ACC112 (cell line): ENCODE measurements at regions not wholly inside any gene's neighbourhood (a gene's known extent, or its start where the extent isn't known, plus 50 kb on each side); places are given as distances from the start of the nearest gene placed in this dataset.

Source experiments
- H2AFZ ChIP-seq: fragments of 200-600 bp; sonication (generic); one replicate; pipeline ENCODE4 v1.6.0; 2017; ENCODE audit warnings: antibody characterized with exemption, low read length; ENCODE audit not compliant: unreplicated experiment
- H3K27ac ChIP-seq: fragments of 200-600 bp; sonication (generic); 2 replicates; pipeline ENCODE4 v1.5.1; 2014; ENCODE audit warnings: low read depth, mild to moderate bottlenecking, antibody characterized with exemption, low read length, moderate library complexity
- H3K27me3 ChIP-seq: fragments of 200-600 bp; sonication (generic); 2 replicates; pipeline ENCODE4 v1.6.1; 2014; ENCODE audit warnings: mild to moderate bottlenecking, antibody characterized with exemption, low read length, moderate library complexity, mixed read lengths; ENCODE audit not compliant: insufficient read depth
- H3K36me3 ChIP-seq: fragments of 200-600 bp; sonication (generic); 2 replicates; pipeline ENCODE4 v1.6.1; 2016; ENCODE audit warnings: mild to moderate bottlenecking, antibody characterized with exemption, low read length, moderate library complexity, mixed read lengths; ENCODE audit not compliant: insufficient read depth
- H3K4me1 ChIP-seq: fragments of 200-600 bp; sonication (generic); one replicate; pipeline ENCODE4 v1.6.1; 2016; ENCODE audit warnings: low read length, mixed read lengths; ENCODE audit not compliant: insufficient read depth, unreplicated experiment, control insufficient read depth
- H3K4me3 ChIP-seq: fragments of 200-600 bp; sonication (generic); 2 replicates; pipeline ENCODE4 v1.5.1; 2014; ENCODE audit warnings: mild to moderate bottlenecking, low read depth, low read length
- H3K79me2 ChIP-seq: fragments of 200-600 bp; sonication (generic); one replicate; pipeline ENCODE4 v1.6.0; 2016; ENCODE audit warnings: low read length; ENCODE audit not compliant: control insufficient read depth, unreplicated experiment, insufficient read depth

DNA sequence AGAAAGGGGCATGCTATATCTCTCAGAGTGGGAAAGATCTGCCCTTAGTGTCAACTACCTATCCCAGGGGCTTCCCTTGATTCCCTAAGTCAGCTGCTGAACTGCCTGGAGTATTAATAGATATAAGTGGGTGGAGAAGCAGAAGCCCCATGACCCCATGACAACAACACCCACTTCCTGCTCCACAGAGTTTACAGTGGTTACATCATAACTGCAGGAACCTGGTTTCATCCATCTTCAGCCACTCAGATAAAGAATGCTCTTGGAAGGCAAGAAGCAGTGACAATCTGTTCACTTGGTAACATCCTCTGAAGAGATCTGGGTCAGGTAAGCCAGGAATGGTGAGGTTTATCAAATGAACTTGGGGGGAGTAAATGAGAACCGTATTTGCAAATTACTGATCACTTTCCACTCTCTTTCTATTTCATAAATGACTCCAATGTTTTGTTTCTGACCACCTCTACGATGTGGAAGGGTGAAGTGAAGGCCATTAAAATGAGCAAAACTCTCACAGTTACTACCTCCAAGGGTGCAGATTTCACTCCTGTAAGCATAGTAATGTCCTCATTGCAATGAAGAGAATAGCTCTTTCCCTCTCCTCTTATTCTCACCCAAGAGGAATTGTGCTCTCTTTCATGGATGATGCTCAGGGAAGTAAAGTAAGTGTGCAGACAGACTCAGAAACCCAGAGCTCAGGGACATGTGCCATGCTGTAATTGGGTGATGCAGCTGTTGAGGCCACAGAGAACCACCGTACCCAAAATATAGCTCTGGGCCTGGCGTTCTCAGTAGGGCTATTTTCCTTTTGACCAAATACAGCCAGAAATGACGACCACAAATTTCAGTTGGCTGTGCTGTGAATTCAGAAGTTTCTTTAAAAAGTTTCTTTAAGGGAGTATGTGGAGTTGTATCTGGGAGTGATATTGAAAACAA is 192.8 kb upstream of the APCDD1 start:
- peaks cover 11% of the 10 kb centered on the region for H3K4me1 ChIP-seq
- H2AFZ ChIP-seq, result no peak overlapping the region
- no peaks in the 10 kb centered on the region for H3K36me3 ChIP-seq
- no peaks in the 10 kb centered on the region for H3K27me3 ChIP-seq
- H3K4me3 ChIP-seq, result no peak overlapping the region
- H3K79me2 ChIP-seq, result no peaks in the 10 kb centered on the region
- no peak overlapping the region for H3K27ac ChIP-seq

DNA sequence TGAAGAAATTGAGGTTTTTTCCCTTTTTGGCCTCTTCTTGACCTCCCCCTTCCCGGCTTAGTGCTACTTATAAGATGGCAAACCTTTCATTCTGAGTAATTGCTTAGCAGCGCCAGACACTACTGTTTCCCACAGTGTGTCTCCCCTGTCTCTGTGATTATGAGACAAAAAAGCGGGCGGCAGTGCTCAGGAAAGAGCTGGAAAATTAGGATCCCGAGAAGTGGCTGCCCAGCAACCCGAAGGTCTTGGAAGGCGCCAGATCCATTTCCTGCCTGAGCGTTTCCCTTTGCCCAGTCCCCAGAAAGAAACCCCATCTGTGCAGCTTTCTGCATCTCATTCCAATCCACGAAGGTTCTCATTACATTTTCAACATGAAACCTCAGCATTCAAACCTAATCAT is 191.9 kb upstream of the APCDD1 start:
- no peak overlapping the region for H3K27ac ChIP-seq
- H3K4me3 ChIP-seq, result no peak overlapping the region
- H3K27me3 ChIP-seq, result no peaks in the 10 kb centered on the region
- no peaks in the 10 kb centered on the region for H3K36me3 ChIP-seq
- no peaks in the 10 kb centered on the region for H3K79me2 ChIP-seq
- H2AFZ ChIP-seq, result no peak overlapping the region
- peaks cover 11% of the 10 kb centered on the region for H3K4me1 ChIP-seq

DNA sequence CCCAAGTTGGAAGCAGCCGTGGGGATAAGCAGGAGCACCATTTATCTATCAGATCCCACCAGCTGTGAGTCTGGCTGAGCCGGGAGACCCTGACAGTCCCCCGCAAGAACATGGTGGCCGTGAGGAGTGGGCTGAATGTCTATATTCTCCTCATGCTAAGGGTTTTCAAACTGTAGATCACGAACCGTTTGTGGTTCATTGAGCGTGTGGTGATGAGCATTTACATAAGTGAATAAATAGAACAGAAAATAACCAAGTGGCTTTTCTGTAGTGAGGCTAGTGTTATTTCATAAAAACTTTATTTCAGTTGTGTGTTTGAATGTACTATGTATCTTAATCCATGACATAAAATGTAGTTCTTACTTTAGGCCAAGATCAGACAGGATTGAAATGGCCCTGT is 190.2 kb upstream of the APCDD1 start:
- Histone ChIP-seq H3K4me3 (no peak overlapping the region), H2AFZ (no peak overlapping the region), H3K79me2 (no peaks in the 10 kb centered on the region), H3K36me3 (no peaks in the 10 kb centered on the region), H3K27ac (no peak overlapping the region), H3K27me3 (no peaks in the 10 kb centered on the region), H3K4me1 (peaks cover 11% of the 10 kb centered on the region)

- H3K36me3 ChIP-seq, result no peaks in the 10 kb centered on the region
- no peak overlapping the region for H3K27ac ChIP-seq
- no peaks in the 10 kb centered on the region for H3K4me1 ChIP-seq
- 0 out of 2 replicates have a peak, but pooled peaks cover 3% of the 10 kb centered on the region for H3K27me3 ChIP-seq
- no peaks in the 10 kb centered on the region for H3K79me2 ChIP-seq
- no peak overlapping the region for H3K4me3 ChIP-seq
- no peak overlapping the region for H2AFZ ChIP-seq
Observed at GRCh38 chr18:10265560-10266333, 188.7 kb upstream of the APCDD1 start.

- Histone ChIP-seq H3K27me3 (0 out of 2 replicates have a peak, but pooled peaks cover 4% of the 10 kb centered on the region), H3K36me3 (no peaks in the 10 kb centered on the region), H3K27ac (no peak overlapping the region), H3K4me3 (no peak overlapping the region), H2AFZ (no peak overlapping the region), H3K79me2 (no peaks in the 10 kb centered on the region), H3K4me1 (no peaks in the 10 kb centered on the region)
Observed at GRCh38 chr18:10266334-10266590, 188.2 kb upstream of the APCDD1 start.

DNA sequence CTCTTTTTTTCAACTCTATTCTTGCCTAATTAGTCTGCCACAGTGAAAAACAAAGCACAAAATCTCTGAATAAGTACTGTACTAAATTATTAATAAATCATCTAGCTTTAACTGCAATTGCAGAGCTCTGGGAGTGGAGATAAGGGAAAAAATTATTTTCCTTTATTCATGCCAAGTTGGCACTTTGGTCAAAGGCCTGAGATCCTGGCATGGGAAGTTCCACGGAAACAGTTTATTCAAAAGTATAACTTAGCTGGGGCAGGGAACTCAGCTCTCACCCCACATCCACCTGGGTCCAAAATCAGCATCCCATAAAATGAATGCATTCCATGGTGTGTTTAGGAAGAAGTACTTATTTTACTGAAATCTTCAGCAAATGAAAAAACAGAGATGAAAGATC is 185.2 kb upstream of the APCDD1 start:
- Histone ChIP-seq H3K27me3 (peaks cover 11% of the 10 kb centered on the region; the same call in 1 of the 2 replicates), H2AFZ (no peak overlapping the region), H3K4me1 (no peaks in the 10 kb centered on the region), H3K79me2 (no peaks in the 10 kb centered on the region), H3K36me3 (no peaks in the 10 kb centered on the region), H3K4me3 (no peak overlapping the region), H3K27ac (no peak overlapping the region)

DNA sequence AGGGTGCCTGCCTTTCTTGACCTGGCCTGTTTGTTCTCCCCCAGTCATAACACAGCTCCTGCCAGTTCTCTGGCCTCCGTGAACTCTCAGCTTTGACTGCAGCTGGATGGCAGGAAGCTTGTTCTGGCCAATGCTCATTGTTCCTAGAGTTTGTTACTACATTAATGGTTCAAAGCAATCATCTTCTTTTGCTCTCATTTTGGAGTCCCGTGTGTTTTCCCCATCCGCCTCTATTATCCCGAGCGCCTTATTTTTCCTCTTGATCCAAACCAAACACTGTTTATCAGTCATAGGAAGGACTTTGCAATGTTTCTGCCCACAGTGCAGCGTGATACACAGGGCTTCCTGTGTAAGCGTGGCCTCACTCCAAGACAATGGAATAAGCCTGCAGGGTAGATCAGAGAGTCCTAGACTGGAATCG is 184.3 kb upstream of the APCDD1 start:
- H3K27ac ChIP-seq, result no peak overlapping the region
- H3K27me3 ChIP-seq, result peaks cover 17% of the 10 kb centered on the region
- H3K36me3 ChIP-seq, result no peaks in the 10 kb centered on the region
- H3K4me3 ChIP-seq, result no peak overlapping the region
- H2AFZ ChIP-seq, result no peak overlapping the region
- H3K79me2 ChIP-seq, result no peaks in the 10 kb centered on the region
- no peaks in the 10 kb centered on the region for H3K4me1 ChIP-seq

DNA sequence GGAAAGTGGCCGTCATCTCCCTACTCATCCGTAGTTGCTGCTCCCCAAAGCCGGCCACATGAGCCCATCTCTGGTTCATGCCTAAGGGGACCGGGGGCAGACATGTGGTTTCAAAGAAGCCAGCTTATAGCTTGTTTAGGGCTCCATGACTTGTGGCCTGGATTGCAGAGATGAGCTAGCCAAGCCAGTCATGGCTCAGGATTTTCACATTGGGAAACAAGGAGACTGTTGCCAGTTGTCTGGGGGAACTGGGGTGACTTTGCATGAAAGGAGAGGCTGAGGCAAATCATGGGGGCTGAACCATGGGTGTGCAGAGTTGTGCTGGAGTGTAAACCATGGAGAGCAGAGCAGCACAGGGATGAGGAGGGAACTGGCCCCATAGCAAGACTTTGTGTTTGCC is 183.0 kb upstream of the APCDD1 start:
- H3K79me2 ChIP-seq, result no peaks in the 10 kb centered on the region
- H3K27ac ChIP-seq, result no peak overlapping the region
- H3K27me3 ChIP-seq, result peaks cover 27% of the 10 kb centered on the region
- H3K4me3 ChIP-seq, result no peak overlapping the region
- no peak overlapping the region for H2AFZ ChIP-seq
- no peaks in the 10 kb centered on the region for H3K36me3 ChIP-seq
- no peaks in the 10 kb centered on the region for H3K4me1 ChIP-seq

DNA sequence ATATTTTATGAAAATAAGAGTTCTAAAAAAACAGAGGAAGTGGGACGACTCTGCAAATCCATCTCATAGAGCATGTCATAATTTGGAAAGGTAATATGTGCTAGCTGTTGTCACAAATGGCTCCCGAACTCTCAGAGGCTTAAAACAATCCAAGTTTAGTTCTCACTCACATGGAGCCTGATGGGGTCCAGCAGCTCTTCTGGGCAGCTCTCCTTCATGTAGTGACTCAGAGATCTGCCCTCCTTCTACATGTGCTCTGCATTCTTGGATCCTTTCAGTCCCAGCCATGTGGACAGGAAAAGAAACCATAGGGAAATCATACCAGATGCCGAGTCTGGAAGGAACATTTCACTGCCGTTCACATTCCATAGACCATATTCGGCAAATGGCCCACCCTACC is 180.1 kb upstream of the APCDD1 start:
- no peak overlapping the region for H3K27ac ChIP-seq
- H2AFZ ChIP-seq, result no peak overlapping the region
- H3K36me3 ChIP-seq, result no peaks in the 10 kb centered on the region
- no peak overlapping the region for H3K4me3 ChIP-seq
- H3K27me3 ChIP-seq, result peaks cover 34% of the 10 kb centered on the region
- no peaks in the 10 kb centered on the region for H3K4me1 ChIP-seq
- H3K79me2 ChIP-seq, result no peaks in the 10 kb centered on the region

GRCh38 chr18:10275486-10275885 is 178.9 kb upstream of the APCDD1 start:
- no peak overlapping the region for H2AFZ ChIP-seq
- no peaks in the 10 kb centered on the region for H3K79me2 ChIP-seq
- no peaks in the 10 kb centered on the region for H3K4me1 ChIP-seq
- no peak overlapping the region for H3K27ac ChIP-seq
- no peaks in the 10 kb centered on the region for H3K36me3 ChIP-seq
- no peak overlapping the region for H3K4me3 ChIP-seq
- peaks cover 41% of the 10 kb centered on the region for H3K27me3 ChIP-seq

DNA sequence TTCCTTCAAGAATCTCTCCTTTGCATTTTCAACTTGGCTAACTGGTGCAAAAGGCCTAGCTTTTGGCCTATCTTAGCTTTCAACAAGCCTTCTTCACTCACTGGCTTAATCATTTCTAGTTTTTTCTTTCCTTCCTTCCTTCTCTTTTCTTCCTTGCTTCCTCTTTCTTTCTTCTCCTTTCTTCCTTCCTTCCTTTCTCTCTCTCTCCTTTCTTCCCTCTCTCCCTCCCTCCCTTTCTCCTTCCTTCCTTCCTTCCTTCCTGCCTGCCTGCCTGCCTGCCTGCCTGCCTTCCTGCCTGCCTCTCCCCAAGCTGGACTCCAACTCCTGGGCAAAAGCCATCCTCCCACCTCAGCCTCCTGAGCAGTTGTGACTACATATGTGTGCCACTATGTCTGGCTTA is 176.2 kb upstream of the APCDD1 start:
- H3K27ac ChIP-seq, result no peak overlapping the region
- peaks cover 39% of the 10 kb centered on the region for H3K27me3 ChIP-seq
- no peak overlapping the region for H3K4me3 ChIP-seq
- no peaks in the 10 kb centered on the region for H3K36me3 ChIP-seq
- no peaks in the 10 kb centered on the region for H3K79me2 ChIP-seq
- no peak overlapping the region for H2AFZ ChIP-seq
- H3K4me1 ChIP-seq, result no peaks in the 10 kb centered on the region
